Mesenchymal stem cell (in vitro differentiated cells and primary cell): ENCODE measurements at regions not wholly inside any gene's neighbourhood (a gene's known extent, or its start where the extent isn't known, plus 50 kb on each side); places are given as distances from the start of the nearest gene placed in this dataset.
A peak's percentile ranks its signal among the peaks of the same experiment; 100 is the strongest.

Experiments used
- DNase-seq: peaks from one replicate; pipeline ENCODE4 v3.0.0-alpha.2; 2013
- H2AFZ ChIP-seq: one replicate; pipeline ENCODE4 v1.6.1; 2013; ENCODE audit warnings: low read depth, mild to moderate bottlenecking, control low read depth, inconsistent platforms, low read length, moderate library complexity
- H2AK5ac ChIP-seq: 2 replicates; pipeline ENCODE4 v1.6.1; 2013; ENCODE audit warnings: low read length, moderate library complexity, mild to moderate bottlenecking, inconsistent platforms; ENCODE audit not compliant: severe bottlenecking
- H2BK120ac ChIP-seq: one replicate; pipeline ENCODE4 v1.6.1; 2013; ENCODE audit warnings: low read depth, mild to moderate bottlenecking, inconsistent platforms, low read length, moderate library complexity
- H2BK12ac ChIP-seq, 2 experiments: one replicate each; pipeline ENCODE4 v1.6.1; 2013; ENCODE audit warnings: inconsistent platforms in 2 of 2, low read length in 2 of 2, mild to moderate bottlenecking in 2 of 2, moderate library complexity in 2 of 2, control low read depth in 1 of 2
- H2BK15ac ChIP-seq: one replicate; pipeline ENCODE4 v1.6.1; 2013; ENCODE audit warnings: mild to moderate bottlenecking, low read depth, inconsistent platforms; ENCODE audit not compliant: poor library complexity, severe bottlenecking
- H2BK5ac ChIP-seq: 2 replicates; pipeline ENCODE4 v1.6.1; 2013; ENCODE audit warnings: low read depth, mild to moderate bottlenecking, low read length, control low read depth, inconsistent platforms; ENCODE audit not compliant: poor library complexity, severe bottlenecking
- H3K14ac ChIP-seq, 2 experiments: one replicate each; pipeline ENCODE4 v1.6.1; 2013; ENCODE audit warnings: inconsistent platforms in 2 of 2, low read length in 2 of 2, control low read depth in 1 of 2, mild to moderate bottlenecking in 1 of 2, moderate library complexity in 1 of 2
- H3K18ac ChIP-seq, 2 experiments: one replicate each; pipeline ENCODE4 v1.6.1; 2013; ENCODE audit warnings: inconsistent platforms in 2 of 2, low read length in 2 of 2, control low read depth in 1 of 2, low read depth in 1 of 2, mild to moderate bottlenecking in 1 of 2
- H3K23ac ChIP-seq, 2 experiments: one replicate each; pipeline ENCODE4 v1.6.1; 2013; ENCODE audit warnings: inconsistent platforms in 2 of 2, low read length in 2 of 2, mild to moderate bottlenecking in 2 of 2, moderate library complexity in 2 of 2, control low read depth in 1 of 2
- H3K27ac ChIP-seq: 2 replicates; pipeline ENCODE4 v1.5.1; 2013; ENCODE audit warnings: mild to moderate bottlenecking, moderate library complexity, low read length, control low read depth, inconsistent platforms; ENCODE audit not compliant: poor library complexity, severe bottlenecking
- H3K27me3 ChIP-seq, 2 experiments: 2 replicates each; pipeline versions ENCODE4 v1.6.1 to v1.7.0; 2013; ENCODE audit warnings: low read length in 2 of 2, mild to moderate bottlenecking in 2 of 2, moderate library complexity in 2 of 2, control low read depth in 1 of 2, inconsistent platforms in 1 of 2; ENCODE audit not compliant: control insufficient read depth in 1 of 2, insufficient read depth in 1 of 2
- H3K36me3 ChIP-seq, 2 experiments: 2 replicates each; pipeline versions ENCODE4 v1.6.1 to v1.7.0; 2013; ENCODE audit warnings: low read length in 2 of 2, control low read depth in 1 of 2, inconsistent platforms in 1 of 2, low read depth in 1 of 2, mild to moderate bottlenecking in 1 of 2; ENCODE audit not compliant: insufficient read depth in 2 of 2, control insufficient read depth in 1 of 2
- H3K4ac ChIP-seq, 2 experiments: one replicate each; pipeline ENCODE4 v1.6.1; 2013; ENCODE audit warnings: inconsistent platforms in 2 of 2, low read length in 2 of 2, mild to moderate bottlenecking in 2 of 2, moderate library complexity in 2 of 2, control low read depth in 1 of 2, low read depth in 1 of 2
- H3K4me1 ChIP-seq: 2 replicates; pipeline ENCODE4 v1.6.1; 2013; ENCODE audit warnings: low read depth, low read length, control low read depth; ENCODE audit not compliant: control insufficient read depth, insufficient read depth
- H3K4me2 ChIP-seq: 2 replicates; pipeline ENCODE4 v1.6.1; 2013; ENCODE audit warnings: low read length, mild to moderate bottlenecking, inconsistent platforms; ENCODE audit not compliant: poor library complexity, severe bottlenecking
- H3K4me3 ChIP-seq, 2 experiments: 2 replicates each; pipeline versions ENCODE4 v1.5.1 to v1.7.0; 2013; ENCODE audit warnings: low read length in 2 of 2, mild to moderate bottlenecking in 2 of 2, control low read depth in 1 of 2, low read depth in 1 of 2; ENCODE audit not compliant: insufficient read depth in 1 of 2
- H3K79me1 ChIP-seq: replicated peaks from 2 replicates; pipeline ENCODE4 v1.6.1; 2013; ENCODE audit warnings: mild to moderate bottlenecking, control low read depth, low read length, inconsistent platforms; ENCODE audit not compliant: poor library complexity, severe bottlenecking
- H3K9ac ChIP-seq: 2 replicates; pipeline ENCODE4 v1.7.0; 2013; ENCODE audit warnings: mild to moderate bottlenecking, low read length, moderate library complexity
- H3K9me3 ChIP-seq: 2 replicates; pipeline ENCODE4 v1.7.0; 2013; ENCODE audit warnings: mild to moderate bottlenecking, low read length; ENCODE audit not compliant: control insufficient read depth
- H4K8ac ChIP-seq: one replicate; pipeline ENCODE4 v1.6.1; 2013; ENCODE audit warnings: inconsistent platforms, mild to moderate bottlenecking, low read length, moderate library complexity
- H4K91ac ChIP-seq: one replicate; pipeline ENCODE4 v1.6.1; 2013; ENCODE audit warnings: mild to moderate bottlenecking, low read length, inconsistent platforms
- WGBS: methylation state at CpG from one replicate; pipeline ENCODE4 v1.1.7; 2013; ENCODE audit warnings: mixed read lengths; 5-methylcytosine and 5-hydroxymethylcytosine counted together

GRCh38 chr13:44272692-44273091 lies 100.9 kb upstream of the SERP2 start:
- Histone ChIP-seq H4K8ac (no peak overlapping the region), H4K91ac (no peak overlapping the region), H3K27me3 (no peaks in the 10 kb centered on the region), H3K14ac (no peak overlapping the region), H3K9ac (no peak overlapping the region), H3K23ac (no peak overlapping the region), H3K4me1 (peaks cover 2% of the 10 kb centered on the region), H2BK12ac (peak overlapping the region in 1 of 2 experiments; percentile 38), H3K79me1 (no peaks in the 10 kb centered on the region), H3K36me3 (no peaks in the 10 kb centered on the region), H2BK5ac (no peak overlapping the region), H3K4ac (peak overlapping the region in 1 of 2 experiments; percentile 47), H3K27ac (no peak overlapping the region), H2BK15ac (peak overlapping the region; percentile 31), H2BK120ac (no peak overlapping the region), H2AK5ac (no peak overlapping the region), H3K18ac (peak overlapping the region in 1 of 2 experiments; percentile 61), H3K9me3 (no peaks in the 10 kb centered on the region), H3K4me2 (no peak overlapping the region), H3K4me3 (no peak overlapping the region), H2AFZ (no peak overlapping the region)
- 88% methylated on average over 3 of the region's 3 CpGs for WGBS
- DNase-seq = peak; percentile 53

GRCh38 chr13:44273216-44273615 lies 100.4 kb upstream of the SERP2 start:
- Histone ChIP-seq H4K8ac (peak overlapping the region; percentile 83), H3K27me3 (no peaks in the 10 kb centered on the region), H2AFZ (no peak overlapping the region), H3K27ac (no peak overlapping the region), H3K79me1 (no peaks in the 10 kb centered on the region), H3K14ac (no peak overlapping the region), H3K4me1 (peaks cover 2% of the 10 kb centered on the region), H2BK120ac (peak overlapping the region; percentile 51), H3K4me2 (no peak overlapping the region), H3K4ac (peak overlapping the region in 1 of 2 experiments; percentile 24), H3K4me3 (no peak overlapping the region), H2BK15ac (peak overlapping the region; percentile 31), H2BK12ac (peak overlapping the region; percentile 77 to 90), H3K9ac (no peak overlapping the region), H2BK5ac (no peak overlapping the region), H3K36me3 (no peaks in the 10 kb centered on the region), H3K9me3 (no peaks in the 10 kb centered on the region), H4K91ac (peak overlapping the region; percentile 74), H3K23ac (no peak overlapping the region), H2AK5ac (no peak overlapping the region), H3K18ac (peak overlapping the region in 1 of 2 experiments; percentile 31)
- WGBS = 92% methylated on average over 5 of the region's 5 CpGs
- DNase-seq = no peak

- Histone ChIP-seq H3K9ac (peak overlapping the region; percentile 69), H2BK15ac (peak overlapping the region; percentile 90), H4K8ac (peak overlapping the region; percentile 42), H3K14ac (no peak overlapping the region), H2BK12ac (peak overlapping the region in 1 of 2 experiments; percentile 40), H3K27me3 (no peaks in the 10 kb centered on the region), H3K4ac (peak overlapping the region; percentile 3 to 7), H2AK5ac (no peak overlapping the region), H3K4me2 (no peak overlapping the region), H4K91ac (no peak overlapping the region), H3K18ac (peak overlapping the region in 1 of 2 experiments; percentile 31), H3K4me1 (peaks cover 2% of the 10 kb centered on the region), H2AFZ (no peak overlapping the region), H3K9me3 (no peaks in the 10 kb centered on the region), H3K27ac (no peak overlapping the region), H3K23ac (no peak overlapping the region), H3K79me1 (no peaks in the 10 kb centered on the region), H3K36me3 (no peaks in the 10 kb centered on the region), H3K4me3 (peak overlapping the region in 1 of 2 experiments; percentile 48), H2BK120ac (no peak overlapping the region), H2BK5ac (no peak overlapping the region)
- peak; percentile 67 for DNase-seq
- WGBS = 95% methylated on average over 4 of the region's 6 CpGs
Observed at GRCh38 chr13:44273991-44274770, 99.4 kb upstream of the SERP2 start.

- H3K79me1 ChIP-seq = no peaks in the 10 kb centered on the region
- H4K91ac ChIP-seq = no peak overlapping the region
- no peak overlapping the region for H2AFZ ChIP-seq
- H3K23ac ChIP-seq = no peak overlapping the region
- no peaks in the 10 kb centered on the region for H3K27me3 ChIP-seq
- H2BK15ac ChIP-seq = no peak overlapping the region
- H3K27ac ChIP-seq = no peak overlapping the region
- H3K4ac ChIP-seq = peak overlapping the region in 1 of 2 experiments; percentile 24
- no peak overlapping the region for H3K14ac ChIP-seq
- H2AK5ac ChIP-seq = peak overlapping the region; percentile 24
- H3K36me3 ChIP-seq = no peaks in the 10 kb centered on the region
- H3K4me1 ChIP-seq = peaks cover 2% of the 10 kb centered on the region
- H4K8ac ChIP-seq = peak overlapping the region; percentile 62
- H2BK120ac ChIP-seq = no peak overlapping the region
- no peak overlapping the region for H3K4me2 ChIP-seq
- peak overlapping the region in 1 of 2 experiments; percentile 70 for H3K18ac ChIP-seq
- H3K9ac ChIP-seq = peak overlapping the region; percentile 69
- WGBS = 81% methylated on average over 2 of the region's 2 CpGs
- H2BK5ac ChIP-seq = no peak overlapping the region
- peak overlapping the region in 1 of 2 experiments; percentile 48 for H3K4me3 ChIP-seq
- H3K9me3 ChIP-seq = no peaks in the 10 kb centered on the region
- H2BK12ac ChIP-seq = peak overlapping the region; percentile 38 to 42
- no peak for DNase-seq
Observed at GRCh38 chr13:44274771-44275205, 98.8 kb upstream of the SERP2 start.
